ENCODE measurements at regions not wholly inside any gene's neighbourhood (a gene's known extent, or its start where the extent isn't known, plus 50 kb on each side); places are given as distances from the start of the nearest gene placed in this dataset.

- Histone ChIP-seq H3K9me3 (ENCODE audit: control insufficient read depth in 4 of 4, low read length in 3 of 4) (peaks cover 0 to 2% (median 0%) of the 10 kb centered on the region in 4 donors), H3K4me3 (ENCODE audit: low read depth in 1 of 3, low read length in 3 of 3) (no peak overlapping the region), H3K4me1 (ENCODE audit: control insufficient read depth in 4 of 4, insufficient read depth in 4 of 4, low read length in 3 of 4) (no peaks in the 10 kb centered on the region), H3K36me3 (ENCODE audit: control insufficient read depth in 4 of 4, insufficient read depth in 3 of 4, low read depth in 1 of 4, low read length in 3 of 4) (no peaks in the 10 kb centered on the region), H3K27me3 (ENCODE audit: control insufficient read depth in 4 of 4, insufficient read depth in 4 of 4, low read length in 3 of 4) (peaks cover 0 to 3% (median under 1%) of the 10 kb centered on the region in 4 donors), H3K27ac (ENCODE audit: low read depth in 1 of 2, low read length in 2 of 2) (no peak overlapping the region), H3K9ac (ENCODE audit: low read depth in 1 of 2, low read length in 2 of 2) (no peak overlapping the region)
- WGBS: 67% methylated on average over 5 of the region's 5 CpGs
- DNase-seq (ENCODE audit: low spot score): no peak
- TF ChIP-seq EGR1 (IDR thresholded peaks at IDR 0.05; ENCODE audit: low read depth in 2 of 2): no peak
These were observed 455.2 kb downstream of the PTPRU start for GRCh38 chr1:29691499-29691898.

- H3K9me3 ChIP-seq (ENCODE audit: control insufficient read depth in 4 of 4, low read length in 3 of 4): peaks cover 0 to 2% (median 0%) of the 10 kb centered on the region in 4 donors
- H3K4me3 ChIP-seq (ENCODE audit: low read depth in 1 of 3, low read length in 3 of 3): no peak overlapping the region
- TF ChIP-seq GABPA (IDR thresholded peaks at IDR 0.05 in 1 of 2, conservative IDR thresholded peaks at IDR 0.05 in 1 of 2): no peak
- no peak for TF ChIP-seq SP1 (IDR thresholded peaks at IDR 0.05)
- TF ChIP-seq EGR1 (IDR thresholded peaks at IDR 0.05; ENCODE audit: low read depth in 2 of 2): no peak
- no peak for TF ChIP-seq REST (IDR thresholded peaks at IDR 0.05)
- no peak for TF ChIP-seq MAX (IDR thresholded peaks at IDR 0.05)
- no peak for TF ChIP-seq ATF3 (IDR thresholded peaks at IDR 0.05)
- no peak for TF ChIP-seq RXRA (IDR thresholded peaks at IDR 0.05)
- no peak for TF ChIP-seq CTCF (IDR thresholded peaks at IDR 0.05; ENCODE audit: low read depth, low read length, missing input control)
- no peak for TF ChIP-seq FOXA2 (IDR thresholded peaks at IDR 0.05)
- no peak for TF ChIP-seq NR2F2 (IDR thresholded peaks at IDR 0.05)
- TF ChIP-seq YY1 (IDR thresholded peaks at IDR 0.05): no peak
- TF ChIP-seq FOXA1 (IDR thresholded peaks at IDR 0.05): no peak
- TF ChIP-seq HNF4G (IDR thresholded peaks at IDR 0.05): no peak
- no peak for TF ChIP-seq HNF4A (conservative IDR thresholded peaks at IDR 0.05)
- no peak for TF ChIP-seq TAF1 (conservative IDR thresholded peaks at IDR 0.05)
- TF ChIP-seq JUND (IDR thresholded peaks at IDR 0.05): no peak
- no peak for TF ChIP-seq ZBTB33 (IDR thresholded peaks at IDR 0.05)
- no peak for TF ChIP-seq RAD21 (IDR thresholded peaks at IDR 0.05)
- H3K9ac ChIP-seq (ENCODE audit: low read depth in 1 of 2, low read length in 2 of 2): no peak overlapping the region
- H3K27me3 ChIP-seq (ENCODE audit: control insufficient read depth in 4 of 4, insufficient read depth in 4 of 4, low read length in 3 of 4): peaks cover 0 to 3% (median under 1%) of the 10 kb centered on the region in 4 donors
- DNase-seq (ENCODE audit: low spot score): no peak
- H3K4me1 ChIP-seq (ENCODE audit: control insufficient read depth in 4 of 4, insufficient read depth in 4 of 4, low read length in 3 of 4): no peaks in the 10 kb centered on the region
- no peak overlapping the region for H3K27ac ChIP-seq (ENCODE audit: low read depth in 1 of 2, low read length in 2 of 2)
- H3K36me3 ChIP-seq (ENCODE audit: control insufficient read depth in 4 of 4, insufficient read depth in 3 of 4, low read depth in 1 of 4, low read length in 3 of 4): no peaks in the 10 kb centered on the region
- WGBS: 67% methylated on average over 9 of the region's 9 CpGs
These were observed 453.8 kb downstream of the PTPRU start for GRCh38 chr1:29690156-29690555.
